ENCODE measurements at regions not wholly inside any gene's neighbourhood (a gene's known extent, or its start where the extent isn't known, plus 50 kb on each side); places are given as distances from the start of the nearest gene placed in this dataset.

DNA sequence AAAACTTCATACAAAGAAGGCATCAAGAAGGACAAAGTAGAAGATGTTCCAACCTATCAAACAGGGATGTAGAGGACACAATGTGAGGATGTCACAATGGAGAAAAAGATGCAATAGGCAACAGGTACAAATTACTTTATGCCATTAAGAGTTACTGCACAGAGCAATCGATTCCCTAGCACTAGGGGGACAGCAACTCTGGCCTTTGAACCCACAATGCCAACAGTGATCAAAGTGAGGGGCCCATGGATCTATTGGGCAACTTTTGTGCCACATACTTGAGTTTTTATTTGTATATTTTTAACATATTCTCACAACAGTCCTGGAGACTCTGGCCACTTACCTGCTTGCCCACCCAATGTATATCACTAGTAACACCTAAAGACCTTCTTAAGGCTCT, 220.2 kb downstream of the HNMT start:
- no peaks in the 10 kb centered on the region for H3K27me3 ChIP-seq (ENCODE audit: low read depth)
- H3K4me1 ChIP-seq = peaks cover 5% of the 10 kb centered on the region
- H3K9me3 ChIP-seq (replicated peaks) = no peaks in the 10 kb centered on the region
- no peaks in the 10 kb centered on the region for H3K36me3 ChIP-seq
- H3K27ac ChIP-seq (replicated peaks) = no peak overlapping the region
- H3K4me3 ChIP-seq = no peak overlapping the region
- TF ChIP-seq, protein P1, sequence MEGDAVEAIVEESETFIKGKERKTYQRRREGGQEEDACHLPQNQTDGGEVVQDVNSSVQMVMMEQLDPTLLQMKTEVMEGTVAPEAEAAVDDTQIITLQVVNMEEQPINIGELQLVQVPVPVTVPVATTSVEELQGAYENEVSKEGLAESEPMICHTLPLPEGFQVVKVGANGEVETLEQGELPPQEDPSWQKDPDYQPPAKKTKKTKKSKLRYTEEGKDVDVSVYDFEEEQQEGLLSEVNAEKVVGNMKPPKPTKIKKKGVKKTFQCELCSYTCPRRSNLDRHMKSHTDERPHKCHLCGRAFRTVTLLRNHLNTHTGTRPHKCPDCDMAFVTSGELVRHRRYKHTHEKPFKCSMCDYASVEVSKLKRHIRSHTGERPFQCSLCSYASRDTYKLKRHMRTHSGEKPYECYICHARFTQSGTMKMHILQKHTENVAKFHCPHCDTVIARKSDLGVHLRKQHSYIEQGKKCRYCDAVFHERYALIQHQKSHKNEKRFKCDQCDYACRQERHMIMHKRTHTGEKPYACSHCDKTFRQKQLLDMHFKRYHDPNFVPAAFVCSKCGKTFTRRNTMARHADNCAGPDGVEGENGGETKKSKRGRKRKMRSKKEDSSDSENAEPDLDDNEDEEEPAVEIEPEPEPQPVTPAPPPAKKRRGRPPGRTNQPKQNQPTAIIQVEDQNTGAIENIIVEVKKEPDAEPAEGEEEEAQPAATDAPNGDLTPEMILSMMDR (IDR thresholded peaks at IDR 0.05; ENCODE audit: borderline replicate concordance) = no peak
- intact Hi-C loops (cut with micrococcal nuclease) = no loop called here
- DNase-seq = no peak

DNA sequence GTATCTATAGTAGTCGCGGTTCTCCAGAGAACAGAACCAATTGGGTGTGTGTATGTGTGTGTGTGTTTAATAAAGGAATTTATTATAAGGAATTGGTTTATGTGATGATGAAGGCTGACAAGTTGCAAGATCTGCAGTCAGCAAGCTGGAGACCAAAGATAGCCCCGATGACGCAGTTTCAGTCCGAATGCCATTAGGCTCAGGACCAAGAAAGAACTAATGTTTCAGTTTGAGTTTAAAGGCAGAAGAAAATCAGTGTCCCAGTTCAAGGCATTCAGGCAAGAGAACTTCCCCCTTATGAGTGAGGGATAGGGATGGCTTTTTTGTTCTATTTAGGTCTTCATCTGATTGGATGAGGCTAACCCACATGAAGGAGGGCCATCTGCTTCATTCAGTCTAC, 221.6 kb downstream of the HNMT start:
- peaks cover 5% of the 10 kb centered on the region for H3K4me1 ChIP-seq
- no peak overlapping the region for H3K27ac ChIP-seq (replicated peaks)
- no peak overlapping the region for H3K4me3 ChIP-seq
- no peaks in the 10 kb centered on the region for H3K27me3 ChIP-seq (ENCODE audit: low read depth)
- TF ChIP-seq, protein P1 (IDR thresholded peaks at IDR 0.05; ENCODE audit: borderline replicate concordance) = no peak
- H3K36me3 ChIP-seq = no peaks in the 10 kb centered on the region
- intact Hi-C loops (cut with micrococcal nuclease) = no loop called here
- no peaks in the 10 kb centered on the region for H3K9me3 ChIP-seq (replicated peaks)
- DNase-seq = no peak

DNA sequence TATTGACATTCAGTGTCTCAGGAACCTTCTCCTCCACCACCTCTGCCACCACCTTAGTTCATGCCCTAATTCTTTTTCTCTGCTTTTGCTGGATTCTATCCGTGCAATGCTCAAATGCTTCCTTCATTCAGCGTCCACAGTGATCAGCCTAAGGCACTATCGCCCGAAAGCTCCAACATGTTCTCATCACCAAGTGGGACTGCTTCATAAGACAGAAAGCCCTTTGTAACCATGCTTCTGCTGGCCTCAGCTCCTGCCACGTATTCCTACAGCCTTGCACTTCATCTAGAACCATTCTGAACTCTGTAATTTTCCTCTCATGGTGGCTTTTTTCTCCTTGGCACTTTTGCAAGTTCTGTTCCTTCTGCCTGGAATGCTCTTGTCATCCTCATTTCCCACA, 222.9 kb downstream of the HNMT start:
- H3K9me3 ChIP-seq (replicated peaks) = no peaks in the 10 kb centered on the region
- TF ChIP-seq, protein P1 (IDR thresholded peaks at IDR 0.05; ENCODE audit: borderline replicate concordance) = no peak
- intact Hi-C loops (cut with micrococcal nuclease) = no loop called here
- DNase-seq = no peak
- no peaks in the 10 kb centered on the region for H3K27me3 ChIP-seq (ENCODE audit: low read depth)
- peaks cover 5% of the 10 kb centered on the region for H3K4me1 ChIP-seq
- H3K27ac ChIP-seq (replicated peaks) = no peak overlapping the region
- no peak overlapping the region for H3K4me3 ChIP-seq
- no peaks in the 10 kb centered on the region for H3K36me3 ChIP-seq

GRCh38 chr2:138190999-138191398, 226.7 kb downstream of the HNMT start:
- H3K4me3 ChIP-seq = no peak overlapping the region
- no peak overlapping the region for H3K27ac ChIP-seq (replicated peaks)
- intact Hi-C loops (cut with micrococcal nuclease) = no loop called here
- H3K4me1 ChIP-seq = no peaks in the 10 kb centered on the region
- TF ChIP-seq, protein P1 (IDR thresholded peaks at IDR 0.05; ENCODE audit: borderline replicate concordance) = no peak
- H3K9me3 ChIP-seq (replicated peaks) = no peaks in the 10 kb centered on the region
- DNase-seq = no peak
- H3K36me3 ChIP-seq = no peaks in the 10 kb centered on the region
- H3K27me3 ChIP-seq (ENCODE audit: low read depth) = no peaks in the 10 kb centered on the region

DNA sequence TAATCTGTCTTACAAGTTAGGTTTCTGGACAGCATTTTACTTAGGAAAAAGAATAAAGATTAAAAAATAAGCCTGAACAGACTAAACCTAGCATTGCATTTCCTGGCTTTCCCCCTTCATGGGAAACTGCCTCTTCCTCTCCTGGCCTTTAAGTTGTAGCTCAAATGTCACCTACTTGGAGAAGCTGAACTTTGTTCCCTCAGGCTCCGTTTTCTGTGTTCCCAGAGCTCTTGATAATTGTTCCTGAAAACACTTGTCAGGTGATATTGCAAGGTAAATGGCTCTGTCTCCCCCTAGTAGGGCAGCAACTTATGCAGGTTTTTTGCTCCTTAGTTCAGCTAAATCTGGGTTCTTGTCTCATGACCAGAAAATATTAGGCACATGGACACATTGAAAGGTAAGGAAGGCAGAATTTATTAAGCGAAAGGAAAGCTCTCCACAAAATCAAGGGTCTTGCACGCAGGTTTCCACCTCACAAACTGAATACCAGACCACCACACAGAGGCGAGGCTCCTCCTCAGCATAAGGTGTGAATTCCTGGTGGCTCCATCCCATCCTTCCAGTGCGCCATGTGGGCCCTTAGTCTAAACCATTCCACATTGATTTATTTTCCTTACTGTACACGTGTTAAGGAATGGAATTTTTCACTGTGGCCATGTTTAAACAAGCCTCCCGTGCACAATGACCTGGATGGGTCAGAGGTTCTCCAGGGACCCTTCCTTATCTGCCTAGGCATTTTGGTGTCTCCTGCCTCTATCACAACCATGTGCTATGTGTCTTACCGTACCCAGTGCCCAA, 229.3 kb downstream of the HNMT start:
- Histone ChIP-seq H3K36me3 (no peaks in the 10 kb centered on the region), H3K27ac (replicated peaks) (no peak overlapping the region), H3K4me3 (no peak overlapping the region), H3K27me3 (ENCODE audit: low read depth) (no peaks in the 10 kb centered on the region), H3K9me3 (replicated peaks) (no peaks in the 10 kb centered on the region), H3K4me1 (no peaks in the 10 kb centered on the region)
- TF ChIP-seq, protein P1 (IDR thresholded peaks at IDR 0.05; ENCODE audit: borderline replicate concordance) = no peak
- DNase-seq = no peak
- intact Hi-C loops (cut with micrococcal nuclease) = no loop called here

Measured in left ventricle myocardium inferior (tissue), 1 donor.